ENCODE measurements at regions not wholly inside any gene's neighbourhood (a gene's known extent, or its start where the extent isn't known, plus 50 kb on each side); places are given as distances from the start of the nearest gene placed in this dataset.

DNA sequence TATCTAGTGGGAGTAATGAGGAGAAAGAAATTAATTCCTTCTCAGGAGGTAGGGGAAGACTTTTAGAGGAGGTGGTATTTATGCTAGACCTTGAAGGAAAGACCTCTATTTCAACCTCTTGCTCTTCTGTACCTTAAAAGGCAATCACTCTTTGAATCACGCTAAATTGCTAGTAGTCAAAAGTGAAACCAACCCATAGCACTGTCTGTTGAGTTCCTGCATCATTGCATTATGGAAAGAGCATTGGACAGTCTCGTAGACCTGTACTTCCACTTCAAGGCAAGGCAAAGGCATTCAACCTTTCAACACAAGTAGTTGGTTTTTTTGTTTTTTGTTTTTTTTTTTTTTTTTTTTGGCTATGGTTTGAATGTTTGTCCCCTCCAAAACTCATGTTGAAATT lies 770.4 kb downstream of the ETS1 start:
- TF ChIP-seq POLR2A (IDR thresholded peaks at IDR 0.05) (no peak), POLR2AphosphoS5 (IDR thresholded peaks at IDR 0.05) (no peak)
- TF ChIP-seq, protein P1, sequence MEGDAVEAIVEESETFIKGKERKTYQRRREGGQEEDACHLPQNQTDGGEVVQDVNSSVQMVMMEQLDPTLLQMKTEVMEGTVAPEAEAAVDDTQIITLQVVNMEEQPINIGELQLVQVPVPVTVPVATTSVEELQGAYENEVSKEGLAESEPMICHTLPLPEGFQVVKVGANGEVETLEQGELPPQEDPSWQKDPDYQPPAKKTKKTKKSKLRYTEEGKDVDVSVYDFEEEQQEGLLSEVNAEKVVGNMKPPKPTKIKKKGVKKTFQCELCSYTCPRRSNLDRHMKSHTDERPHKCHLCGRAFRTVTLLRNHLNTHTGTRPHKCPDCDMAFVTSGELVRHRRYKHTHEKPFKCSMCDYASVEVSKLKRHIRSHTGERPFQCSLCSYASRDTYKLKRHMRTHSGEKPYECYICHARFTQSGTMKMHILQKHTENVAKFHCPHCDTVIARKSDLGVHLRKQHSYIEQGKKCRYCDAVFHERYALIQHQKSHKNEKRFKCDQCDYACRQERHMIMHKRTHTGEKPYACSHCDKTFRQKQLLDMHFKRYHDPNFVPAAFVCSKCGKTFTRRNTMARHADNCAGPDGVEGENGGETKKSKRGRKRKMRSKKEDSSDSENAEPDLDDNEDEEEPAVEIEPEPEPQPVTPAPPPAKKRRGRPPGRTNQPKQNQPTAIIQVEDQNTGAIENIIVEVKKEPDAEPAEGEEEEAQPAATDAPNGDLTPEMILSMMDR (IDR thresholded peaks at IDR 0.05), result no peak
- 89% methylated on average over 2 of the region's 2 CpGs for WGBS
- intact Hi-C loops (cut with DNase I), result no loop called here

DNA sequence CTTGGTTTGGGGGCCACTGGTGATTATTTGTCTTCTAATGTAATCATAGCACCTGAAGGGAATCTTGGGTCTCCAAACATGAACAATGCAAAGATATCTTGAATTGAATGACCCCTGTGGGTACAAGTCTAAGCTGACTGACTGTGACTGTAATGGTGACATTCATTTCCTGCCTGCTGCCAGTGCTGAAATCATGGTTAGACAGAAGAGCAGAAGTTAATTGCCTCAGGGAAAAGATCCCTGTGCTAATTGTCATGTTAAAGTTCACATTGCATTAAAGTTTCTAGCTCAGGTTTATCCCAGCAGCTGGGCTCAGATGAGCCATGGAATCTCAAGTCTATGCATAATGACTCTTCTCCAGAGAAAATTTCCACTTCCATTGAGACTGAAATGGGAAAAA lies 772.0 kb downstream of the ETS1 start:
- TF ChIP-seq POLR2AphosphoS5 (IDR thresholded peaks at IDR 0.05), result no peak
- TF ChIP-seq, protein P1 (IDR thresholded peaks at IDR 0.05), result no peak
- no peak for DNase-seq (ENCODE audit: low spot score)
- no peaks in the 10 kb centered on the region for H3K9me3 ChIP-seq
- H3K27me3 ChIP-seq (replicated peaks; ENCODE audit: insufficient read depth), result no peaks in the 10 kb centered on the region
- no peak overlapping the region for H3K27ac ChIP-seq
- no peaks in the 10 kb centered on the region for H3K4me1 ChIP-seq (replicated peaks)
- H3K4me3 ChIP-seq, result no peak overlapping the region
- intact Hi-C loops (cut with DNase I), result no loop called here
- H3K36me3 ChIP-seq, result no peaks in the 10 kb centered on the region

More for the DNA sequence above, 770.4 kb downstream of the ETS1 start:
- Histone ChIP-seq H3K27me3 (replicated peaks; ENCODE audit: insufficient read depth) (no peaks in the 10 kb centered on the region), H3K4me3 (no peak overlapping the region), H3K36me3 (no peaks in the 10 kb centered on the region), H3K27ac (no peak overlapping the region), H3K4me1 (replicated peaks) (no peaks in the 10 kb centered on the region), H3K9me3 (no peaks in the 10 kb centered on the region)
- no peak for DNase-seq (ENCODE audit: low spot score)

DNA sequence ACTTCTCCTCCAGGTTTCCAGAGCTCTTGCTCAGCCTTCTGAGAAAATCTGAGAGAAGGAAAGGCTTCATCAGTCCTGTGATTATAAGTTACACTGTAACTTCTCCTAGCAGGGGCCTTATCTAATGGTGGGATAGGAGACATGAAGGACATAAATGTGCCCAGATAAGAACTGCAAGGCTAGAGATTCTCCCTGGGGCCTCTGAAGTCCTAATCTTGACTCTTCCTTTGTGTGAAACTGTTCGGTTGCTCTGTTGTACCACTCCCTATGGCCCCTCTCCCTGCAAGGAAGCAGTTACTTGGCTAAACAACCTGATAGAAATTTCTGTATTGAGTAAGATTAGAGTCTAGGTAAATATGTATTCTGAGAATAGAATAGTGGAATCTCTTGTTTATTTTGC lies 780.9 kb downstream of the ETS1 start:
- H3K9me3 ChIP-seq, result no peaks in the 10 kb centered on the region
- WGBS, result 45% methylated on average over 1 of the region's 1 CpG
- no peak overlapping the region for H3K4me3 ChIP-seq
- no peaks in the 10 kb centered on the region for H3K27me3 ChIP-seq (replicated peaks; ENCODE audit: insufficient read depth)
- no peaks in the 10 kb centered on the region for H3K4me1 ChIP-seq (replicated peaks)
- intact Hi-C loops (cut with DNase I), result no loop called here
- peak overlapping the region in 1 of 2 donors; percentile 62 for H3K27ac ChIP-seq
- H3K36me3 ChIP-seq, result no peaks in the 10 kb centered on the region
- no peak for TF ChIP-seq POLR2A (IDR thresholded peaks at IDR 0.05)
- no peak for TF ChIP-seq POLR2AphosphoS5 (IDR thresholded peaks at IDR 0.05)
- TF ChIP-seq, protein P1 (IDR thresholded peaks at IDR 0.05), result no peak
- DNase-seq (ENCODE audit: low spot score), result no peak

DNA sequence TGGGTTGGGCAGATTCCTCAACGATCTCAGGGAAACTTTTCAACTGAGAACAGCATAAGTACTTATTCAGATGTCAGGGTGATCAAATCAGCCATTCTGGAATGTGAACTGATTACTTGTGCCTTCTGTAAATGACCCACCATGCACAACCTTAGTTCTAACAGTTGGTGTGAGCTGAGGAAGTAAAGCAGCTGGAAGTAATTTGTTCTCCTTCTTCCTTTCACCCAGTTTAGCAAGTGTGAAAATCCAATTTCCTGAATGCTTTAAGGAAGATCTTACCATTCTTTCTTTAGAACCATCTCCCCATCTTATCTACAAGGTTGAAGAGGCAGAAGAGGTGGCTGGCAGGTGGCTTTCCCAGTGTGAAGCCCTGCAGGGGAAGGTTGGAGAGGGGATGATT lies 781.6 kb downstream of the ETS1 start:
- H3K27me3 ChIP-seq (replicated peaks; ENCODE audit: insufficient read depth), result no peaks in the 10 kb centered on the region
- peak overlapping the region; percentile 43 to 62 for H3K27ac ChIP-seq
- 77% methylated on average over 1 of the region's 1 CpG for WGBS
- intact Hi-C loops (cut with DNase I), result no loop called here
- H3K4me1 ChIP-seq (replicated peaks), result no peaks in the 10 kb centered on the region
- no peak for TF ChIP-seq POLR2A (IDR thresholded peaks at IDR 0.05)
- no peak for TF ChIP-seq POLR2AphosphoS5 (IDR thresholded peaks at IDR 0.05)
- TF ChIP-seq, protein P1 (IDR thresholded peaks at IDR 0.05), result no peak
- no peaks in the 10 kb centered on the region for H3K36me3 ChIP-seq
- no peak for DNase-seq (ENCODE audit: low spot score)
- H3K9me3 ChIP-seq, result no peaks in the 10 kb centered on the region
- no peak overlapping the region for H3K4me3 ChIP-seq

DNA sequence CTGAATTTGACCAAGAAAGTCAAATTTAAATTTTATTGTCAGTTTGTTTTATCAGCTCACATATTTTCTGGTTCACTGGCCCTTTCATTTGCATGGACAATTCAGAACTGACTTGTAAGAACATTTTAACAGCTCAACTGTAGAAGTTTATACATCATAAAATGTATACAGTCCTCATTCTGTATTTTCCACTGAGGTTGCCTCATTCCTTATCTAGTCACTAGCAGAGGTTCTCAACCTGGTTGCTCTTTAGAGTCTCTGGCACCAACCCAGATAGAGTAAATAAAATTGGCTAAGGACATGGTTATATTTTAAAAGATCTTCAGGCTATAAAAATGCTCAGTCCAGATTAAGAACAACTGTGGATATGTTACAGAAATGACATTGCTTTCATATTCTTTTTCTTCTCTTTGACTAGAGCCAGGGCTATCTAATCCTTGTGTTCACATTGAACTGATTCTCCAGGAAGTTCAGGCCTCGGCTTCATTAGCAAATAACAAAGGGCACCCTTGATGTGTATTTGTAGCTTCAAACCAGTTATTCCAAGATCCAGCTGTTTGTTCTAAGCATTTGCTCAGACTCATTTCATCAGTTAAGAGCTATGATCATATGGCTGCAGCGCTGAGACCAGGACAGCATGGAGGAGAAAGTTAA lies 782.5 kb downstream of the ETS1 start:
- DNase-seq (ENCODE audit: low spot score), result peak; percentile 17
- WGBS, result 10% methylated on average over 2 of the region's 2 CpGs
- TF ChIP-seq POLR2AphosphoS5 (IDR thresholded peaks at IDR 0.05) (peak; percentile 69), POLR2A (IDR thresholded peaks at IDR 0.05) (no peak)
- TF ChIP-seq, protein P1 (IDR thresholded peaks at IDR 0.05), result no peak
- Histone ChIP-seq H3K27me3 (replicated peaks; ENCODE audit: insufficient read depth) (no peaks in the 10 kb centered on the region), H3K9me3 (no peaks in the 10 kb centered on the region), H3K27ac (peak overlapping the region in 1 of 2 donors; percentile 62), H3K4me3 (no peak overlapping the region), H3K36me3 (no peaks in the 10 kb centered on the region), H3K4me1 (replicated peaks) (no peaks in the 10 kb centered on the region)
- intact Hi-C loops (cut with DNase I), result no loop called here

Measured in prostate gland (tissue), 2 donors.